DMS 273 (cell line): ENCODE measurements at regions not wholly inside any gene's neighbourhood (a gene's known extent, or its start where the extent isn't known, plus 50 kb on each side); places are given as distances from the start of the nearest gene placed in this dataset.

Experiments used
- DNase-seq: peaks from one replicate; lab custom pipeline; 2025; ENCODE audit not compliant: unreplicated experiment; lab: John Stamatoyannopoulos, UW

DNA sequence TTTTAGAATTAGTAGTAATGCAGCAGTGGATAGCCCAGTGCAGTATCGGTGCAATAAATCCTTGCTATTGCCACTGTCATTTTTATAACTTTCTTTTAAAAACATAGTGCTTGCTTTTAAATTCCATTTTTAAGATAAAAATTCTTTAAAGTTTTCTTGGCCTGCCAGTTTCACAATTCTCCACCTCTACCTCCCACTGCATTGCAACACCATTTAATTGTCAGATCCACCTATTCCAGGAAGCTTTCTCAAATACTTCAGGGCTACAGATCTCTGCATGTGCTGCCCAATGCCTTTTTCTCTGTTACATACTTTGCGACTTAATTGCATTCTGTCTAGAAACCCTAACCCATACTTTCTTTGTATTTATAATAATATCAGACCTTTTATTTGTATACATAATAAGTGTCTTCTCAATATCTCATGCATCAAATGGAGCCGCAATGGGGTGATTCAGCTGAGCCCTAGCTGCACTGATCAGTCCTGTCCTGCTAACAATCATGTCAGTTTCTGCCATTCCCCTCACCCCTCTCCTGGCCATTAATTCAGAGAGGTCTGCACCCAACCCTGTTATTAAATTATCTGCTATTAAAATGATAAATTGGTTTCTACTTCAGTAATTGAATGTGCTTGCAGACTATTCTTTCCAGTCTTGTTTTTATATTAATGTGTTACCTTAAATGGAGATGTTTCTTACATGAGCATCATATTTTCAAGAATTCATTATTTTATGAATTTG, 193.1 kb downstream of the SLIT2 start:
- DNase-seq: no peak

DNA sequence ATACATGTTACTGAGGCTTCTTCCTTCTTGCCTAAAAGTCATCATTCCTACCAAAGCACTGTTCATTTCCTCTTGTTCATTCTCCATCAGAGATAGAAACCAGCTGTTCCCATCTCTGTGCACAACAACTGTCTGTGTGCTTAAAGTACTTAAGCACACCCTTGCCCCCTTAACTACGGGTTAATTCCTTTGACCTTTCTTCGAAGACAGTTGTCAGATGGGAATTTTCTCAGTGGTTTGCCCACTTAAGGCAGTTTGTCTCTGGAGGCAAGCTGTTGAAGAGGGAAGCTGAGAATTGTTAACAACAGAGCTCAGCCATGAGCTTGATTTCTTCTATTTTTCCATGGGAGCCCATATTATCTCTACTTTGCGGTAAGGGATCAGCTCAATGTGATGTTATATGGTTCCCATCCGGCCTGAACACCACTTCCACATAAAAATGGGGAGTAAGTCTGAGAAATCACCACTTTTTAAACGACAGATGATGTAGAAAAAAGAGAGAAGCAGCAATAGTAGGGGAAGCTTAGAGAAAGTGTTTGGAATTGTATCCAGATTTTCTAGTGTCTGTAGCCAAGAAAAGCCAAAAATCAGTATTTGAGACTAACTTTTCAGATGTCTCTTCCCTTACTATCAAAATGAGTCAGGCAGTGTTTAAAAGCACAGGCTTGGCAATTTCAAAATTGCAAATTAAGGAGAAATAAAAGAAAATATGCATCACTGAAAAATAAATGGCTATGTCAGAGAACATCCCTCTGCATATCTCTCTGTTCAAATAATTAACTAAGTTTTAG, 194.4 kb downstream of the SLIT2 start:
- no peak for DNase-seq

DNA sequence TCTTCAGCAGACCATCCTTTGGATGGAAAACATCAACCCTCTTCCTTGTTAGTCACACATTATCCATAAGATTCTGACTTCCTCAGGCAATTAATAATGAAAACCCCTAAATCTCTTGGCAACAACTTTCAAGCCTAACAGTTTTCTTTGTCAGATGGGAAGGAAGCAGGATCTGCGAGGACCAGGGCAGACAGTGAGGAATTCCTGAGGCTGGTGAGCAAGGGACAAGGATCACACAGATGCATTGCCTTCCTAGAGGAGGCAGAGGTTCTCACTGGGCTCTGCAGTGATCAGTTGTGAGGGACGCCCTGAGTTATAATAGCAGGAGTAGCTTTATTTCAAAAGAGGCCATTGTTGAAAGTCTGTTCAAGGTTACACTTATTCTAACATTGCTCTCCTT, 195.4 kb downstream of the SLIT2 start:
- no peak for DNase-seq

- no peak for DNase-seq
Measured at GRCh38 chr4:20451986-20452385, 200.3 kb downstream of the SLIT2 start.

- DNase-seq: no peak
Measured at GRCh38 chr4:20454515-20454914, 202.8 kb downstream of the SLIT2 start.

- DNase-seq: no peak
Measured at GRCh38 chr4:20456407-20456806, 204.7 kb downstream of the SLIT2 start.

- DNase-seq: no peak
Measured at GRCh38 chr4:20462426-20463175, 210.9 kb downstream of the SLIT2 start.

DNA sequence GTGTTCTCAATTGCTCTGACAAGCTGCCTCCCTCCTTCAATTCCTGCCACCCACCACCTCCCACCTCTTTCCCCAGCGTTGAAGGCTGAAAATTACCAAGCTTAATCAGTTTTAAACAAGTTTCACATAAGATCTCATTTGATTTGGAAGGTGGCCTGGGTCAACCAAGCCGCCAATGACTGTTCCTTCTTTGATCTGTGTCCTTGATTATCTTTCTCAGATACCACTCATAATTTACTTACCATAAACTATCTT, 211.4 kb downstream of the SLIT2 start:
- DNase-seq: no peak

DNA sequence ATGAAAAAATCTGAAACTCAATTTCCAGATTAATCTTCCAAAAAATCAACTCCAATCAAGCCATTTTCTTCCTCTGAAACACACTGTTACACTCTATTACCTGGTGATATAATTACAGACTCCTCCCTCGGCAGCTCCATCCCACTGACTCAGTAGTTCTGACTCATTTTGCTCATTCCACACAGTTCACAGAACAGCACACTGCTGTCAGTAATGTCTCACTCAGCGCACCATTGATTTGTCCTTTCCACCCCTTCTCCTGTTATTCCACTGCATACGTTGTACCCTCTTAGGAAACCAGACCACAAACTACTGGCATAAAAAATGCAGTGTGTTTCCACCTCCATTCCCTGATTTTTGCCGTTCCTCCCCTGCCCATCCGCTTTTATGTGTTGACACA, 212.7 kb downstream of the SLIT2 start:
- no peak for DNase-seq

- DNase-seq: no peak
Measured at GRCh38 chr4:20474119-20474518, 222.4 kb downstream of the SLIT2 start.

- DNase-seq: no peak
Measured at GRCh38 chr4:20478412-20478811, 221.8 kb upstream of the PACRGL start.

GRCh38 chr4:20480165-20480947, 219.9 kb upstream of the PACRGL start:
- DNase-seq: no peak

DNA sequence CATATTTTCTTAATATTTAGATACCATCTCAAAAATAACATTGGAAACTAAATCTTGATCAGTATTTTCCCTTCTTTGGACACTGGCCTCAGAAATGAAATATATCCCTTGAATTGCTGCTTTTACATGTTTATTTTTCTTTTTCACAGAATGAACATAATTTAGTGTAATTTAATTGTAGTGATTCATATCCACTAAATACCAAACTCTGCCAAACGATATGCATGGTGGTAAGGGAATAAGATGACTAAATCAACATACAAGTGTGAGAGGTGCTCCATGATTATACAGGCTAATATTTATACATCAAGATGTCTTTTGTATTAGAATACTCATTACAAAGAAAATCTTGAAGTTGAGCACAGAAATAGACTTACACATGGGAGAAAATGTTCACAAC, 216.8 kb upstream of the PACRGL start:
- DNase-seq: no peak

- no peak for DNase-seq
Measured at GRCh38 chr4:20486433-20486832, 213.8 kb upstream of the PACRGL start.

GRCh38 chr4:20487446-20487845, 212.8 kb upstream of the PACRGL start:
- no peak for DNase-seq

GRCh38 chr4:20487852-20488251, 212.4 kb upstream of the PACRGL start:
- DNase-seq: no peak

DNA sequence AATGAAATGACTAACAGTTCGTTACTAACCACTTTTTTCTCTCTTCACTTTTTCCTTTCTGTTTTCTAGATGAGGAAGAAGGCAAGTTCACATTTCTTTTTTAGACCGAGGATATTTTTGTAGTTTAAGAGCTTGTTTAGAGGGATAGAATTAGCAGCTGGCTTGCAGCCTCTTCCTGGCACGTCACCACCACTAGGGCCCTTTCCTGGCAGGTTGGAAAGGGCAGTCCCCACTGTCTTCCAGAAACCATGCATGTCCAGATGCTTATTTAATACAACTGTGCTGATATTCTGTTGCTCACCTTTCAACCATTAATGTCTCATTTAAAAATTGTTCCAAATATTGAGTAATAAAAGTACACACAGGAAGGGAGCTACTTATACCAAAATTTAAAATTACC, 209.5 kb upstream of the PACRGL start:
- DNase-seq: no peak

GRCh38 chr4:20493761-20494353, 206.4 kb upstream of the PACRGL start:
- DNase-seq: no peak

- DNase-seq: no peak
Measured at GRCh38 chr4:20496068-20496467, 204.2 kb upstream of the PACRGL start.

DNA sequence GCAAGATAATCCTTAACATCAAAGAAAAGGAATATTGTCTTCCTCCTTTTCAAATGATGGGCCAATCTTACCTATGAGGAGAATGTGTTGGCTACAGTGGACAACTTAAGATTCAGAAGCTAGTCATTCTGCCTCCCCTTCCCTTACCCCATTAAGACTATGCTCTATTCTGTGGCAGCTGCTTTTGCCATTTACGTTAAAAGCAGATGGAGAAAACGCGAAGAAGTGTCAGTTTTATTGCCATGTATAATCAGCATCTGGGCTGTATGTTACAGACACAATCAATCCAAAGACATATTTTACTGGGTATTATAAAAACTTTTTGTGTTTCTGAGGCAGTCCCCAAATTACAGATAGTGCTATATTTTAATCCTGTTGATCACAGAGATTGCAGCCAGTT, 196.1 kb upstream of the PACRGL start:
- no peak for DNase-seq

GRCh38 chr4:20505927-20506326, 194.3 kb upstream of the PACRGL start:
- DNase-seq: no peak
